DND-41 (cell line): ENCODE measurements at regions not wholly inside any gene's neighbourhood (a gene's known extent, or its start where the extent isn't known, plus 50 kb on each side); places are given as distances from the start of the nearest gene placed in this dataset.

ENCODE experiments used
- ATAC-seq: fragments of 200-7000 bp; cut with Tn5 transposase; 3 replicates; pipeline ENCODE4 v1.9.1; 2021; ENCODE audit warnings: low read depth; ENCODE audit not compliant: insufficient read depth
- DNase-seq: peaks from one replicate; pipeline ENCODE4 v3.0.0-alpha.2; 2020
- H2AFZ ChIP-seq: 2 replicates; pipeline ENCODE4 v1.6.0; 2012; ENCODE audit warnings: low read depth, low read length
- H3K27ac ChIP-seq: 2 replicates; pipeline ENCODE4 v1.5.1; 2012; ENCODE audit warnings: low read length, inconsistent platforms
- H3K27me3 ChIP-seq: fragments of 200-600 bp; sonication (generic); 2 replicates; pipeline ENCODE4 v1.6.0; 2012; ENCODE audit warnings: low read length, mild to moderate bottlenecking, inconsistent platforms; ENCODE audit not compliant: insufficient read depth, poor library complexity
- H3K36me3 ChIP-seq: 2 replicates; pipeline ENCODE4 v1.5.1; 2012; ENCODE audit warnings: low read length, inconsistent platforms; ENCODE audit not compliant: insufficient read depth
- H3K4me1 ChIP-seq: 2 replicates; pipeline ENCODE4 v1.5.1; 2012; ENCODE audit warnings: mild to moderate bottlenecking, low read length; ENCODE audit not compliant: insufficient read depth
- H3K4me2 ChIP-seq: 2 replicates; pipeline ENCODE4 v1.6.0; 2012; ENCODE audit warnings: mild to moderate bottlenecking, moderate library complexity, low read length, inconsistent platforms; ENCODE audit not compliant: insufficient read depth
- H3K4me3 ChIP-seq, 2 experiments: fragments of 200-600 bp in 1 of 2; shearing (Covaris generic) in 1 of 2; 2 replicates each; pipeline ENCODE4 v1.5.1; 2012 to 2016; ENCODE audit warnings: inconsistent platforms in 2 of 2, low read length in 2 of 2, mild to moderate bottlenecking in 2 of 2, low read depth in 1 of 2, moderate library complexity in 1 of 2
- H3K79me2 ChIP-seq: 2 replicates; pipeline ENCODE4 v1.6.0; 2012; ENCODE audit warnings: low read length, inconsistent platforms; ENCODE audit not compliant: insufficient read depth
- H3K9ac ChIP-seq: 2 replicates; pipeline ENCODE4 v1.6.0; 2012; ENCODE audit warnings: low read depth, mild to moderate bottlenecking, inconsistent platforms, low read length, moderate library complexity
- H3K9me3 ChIP-seq: 2 replicates; pipeline ENCODE4 v1.5.1; 2012; ENCODE audit warnings: low read length, moderate library complexity, mild to moderate bottlenecking, inconsistent platforms; ENCODE audit not compliant: insufficient read depth, severe bottlenecking
- H4K20me1 ChIP-seq: 2 replicates; pipeline ENCODE4 v1.6.0; 2012; ENCODE audit warnings: low read length; ENCODE audit not compliant: insufficient read depth
- CTCF ChIP-seq: IDR thresholded peaks from 2 replicates; pipeline ENCODE4 v1.5.1; 2012; ENCODE audit warnings: borderline replicate concordance, low read length, moderate library complexity, mild to moderate bottlenecking; ENCODE audit not compliant: poor library complexity, severe bottlenecking; ENCODE audit errors: extremely low read depth
- EZH2 ChIP-seq: IDR thresholded peaks from 3 replicates; pipeline ENCODE4 v1.6.1; 2012; ENCODE audit warnings: borderline replicate concordance, low read depth, mild to moderate bottlenecking, moderate library complexity, low read length, inconsistent platforms; ENCODE audit not compliant: severe bottlenecking

- Histone ChIP-seq H3K27ac (no peak overlapping the region), H3K36me3 (no peaks in the 10 kb centered on the region), H3K79me2 (no peaks in the 10 kb centered on the region), H3K9me3 (no peaks in the 10 kb centered on the region), H4K20me1 (no peaks in the 10 kb centered on the region), H3K9ac (no peak overlapping the region), H3K4me1 (no peaks in the 10 kb centered on the region), H2AFZ (no peak overlapping the region), H3K4me2 (no peak overlapping the region), H3K4me3 (no peak overlapping the region), H3K27me3 (no peaks in the 10 kb centered on the region)
- DNase-seq: no peak
- ATAC-seq: no peak
- TF ChIP-seq CTCF (no peak), EZH2 (no peak)
Observed at GRCh38 chr3:159137949-159138348, 336.1 kb downstream of the MFSD1 start.

- ATAC-seq (no peak), DNase-seq (no peak)
- H3K9me3 ChIP-seq: no peaks in the 10 kb centered on the region
- H3K27me3 ChIP-seq: no peaks in the 10 kb centered on the region
- no peak for TF ChIP-seq CTCF
- TF ChIP-seq EZH2: no peak
- no peaks in the 10 kb centered on the region for H3K36me3 ChIP-seq
- H2AFZ ChIP-seq: no peak overlapping the region
- H3K27ac ChIP-seq: no peak overlapping the region
- no peak overlapping the region for H3K4me2 ChIP-seq
- no peaks in the 10 kb centered on the region for H4K20me1 ChIP-seq
- no peak overlapping the region for H3K9ac ChIP-seq
- no peaks in the 10 kb centered on the region for H3K4me1 ChIP-seq
- H3K79me2 ChIP-seq: no peaks in the 10 kb centered on the region
- H3K4me3 ChIP-seq: no peak overlapping the region
Observed at GRCh38 chr3:159139326-159139725, 337.5 kb downstream of the MFSD1 start.

DNA sequence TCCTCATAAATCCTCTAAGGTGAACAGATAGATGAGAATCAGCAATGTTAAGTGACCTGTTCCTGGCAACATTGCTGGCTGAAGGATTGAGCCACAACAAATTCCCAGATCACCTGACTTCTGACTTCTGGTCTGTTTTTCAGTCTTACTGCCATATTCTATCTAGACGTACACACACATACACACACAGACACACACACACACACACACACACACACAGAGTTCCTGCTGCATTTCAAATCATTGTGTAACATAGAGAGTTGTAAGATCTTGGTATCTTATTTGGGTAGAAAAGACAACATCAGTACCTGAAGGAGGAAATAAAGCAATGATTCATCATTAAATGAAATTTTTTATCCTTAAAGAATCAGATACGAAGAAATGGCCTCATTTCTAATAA lies 342.6 kb downstream of the MFSD1 start:
- Histone ChIP-seq H3K79me2 (no peaks in the 10 kb centered on the region), H3K27me3 (no peaks in the 10 kb centered on the region), H3K9ac (no peak overlapping the region), H3K4me3 (no peak overlapping the region), H3K9me3 (no peaks in the 10 kb centered on the region), H4K20me1 (no peaks in the 10 kb centered on the region), H3K27ac (no peak overlapping the region), H3K36me3 (no peaks in the 10 kb centered on the region), H3K4me2 (no peak overlapping the region), H3K4me1 (no peaks in the 10 kb centered on the region), H2AFZ (no peak overlapping the region)
- ATAC-seq: no peak
- no peak for DNase-seq
- TF ChIP-seq CTCF (no peak), EZH2 (no peak)

GRCh38 chr3:159144891-159145290 lies 343.0 kb downstream of the MFSD1 start:
- Histone ChIP-seq H3K36me3 (no peaks in the 10 kb centered on the region), H3K27me3 (no peaks in the 10 kb centered on the region), H3K4me3 (no peak overlapping the region), H3K27ac (no peak overlapping the region), H3K9ac (no peak overlapping the region), H3K79me2 (no peaks in the 10 kb centered on the region), H4K20me1 (no peaks in the 10 kb centered on the region), H3K4me2 (no peak overlapping the region), H3K9me3 (no peaks in the 10 kb centered on the region), H3K4me1 (no peaks in the 10 kb centered on the region), H2AFZ (no peak overlapping the region)
- TF ChIP-seq CTCF (no peak), EZH2 (no peak)
- ATAC-seq (no peak), DNase-seq (no peak)
